ENCODE measurements at regions not wholly inside any gene's neighbourhood (a gene's known extent, or its start where the extent isn't known, plus 50 kb on each side); places are given as distances from the start of the nearest gene placed in this dataset.

DNA sequence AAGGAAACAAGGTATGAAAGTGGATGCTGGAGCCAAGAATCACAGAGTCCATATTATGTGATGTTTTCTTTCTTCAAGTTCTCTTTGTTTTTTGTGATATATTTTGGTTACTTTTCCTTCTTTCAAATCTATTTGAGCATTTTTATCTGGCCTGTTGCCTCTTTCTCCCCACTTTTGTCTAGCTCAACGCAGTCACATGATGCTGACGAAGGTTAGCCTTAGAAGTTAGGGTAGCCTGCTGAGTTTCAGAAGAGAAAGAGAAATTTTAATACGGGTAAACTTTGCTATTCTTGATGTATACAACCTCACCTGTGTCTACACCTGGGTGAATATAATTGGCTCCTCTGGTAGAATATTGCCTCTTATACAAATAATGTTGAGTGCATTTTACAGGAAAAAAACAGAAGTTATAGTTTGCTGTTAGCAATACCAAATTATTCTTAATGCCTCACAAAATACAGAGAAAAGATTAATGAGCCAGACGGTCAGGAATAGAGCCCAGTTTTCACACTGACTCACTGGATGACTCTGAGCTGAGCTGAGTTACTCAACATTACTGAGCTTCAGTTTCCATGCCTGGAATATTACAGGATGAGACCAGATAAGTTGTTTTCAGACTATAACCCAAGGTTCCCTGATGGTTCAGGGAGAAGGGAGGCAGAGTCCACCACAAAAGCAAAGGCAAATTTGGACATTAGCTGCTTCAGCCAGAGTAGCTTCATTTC lies 161.6 kb upstream of the BDNF start:
- TF ChIP-seq CTCF (IDR thresholded peaks at IDR 0.05; ENCODE audit: borderline replicate concordance, insufficient read depth, low read depth, low read length), result no peak

GRCh38 chr11:27860811-27861210 lies 160.6 kb upstream of the BDNF start:
- H3K4me3 ChIP-seq (ENCODE audit: low read depth, low read length), result no peak overlapping the region
- TF ChIP-seq CTCF (IDR thresholded peaks at IDR 0.05; ENCODE audit: borderline replicate concordance, insufficient read depth, low read depth, low read length), result no peak

More for the DNA sequence above, 161.6 kb upstream of the BDNF start:
- no peak overlapping the region for H3K4me3 ChIP-seq (ENCODE audit: low read depth, low read length)

DNA sequence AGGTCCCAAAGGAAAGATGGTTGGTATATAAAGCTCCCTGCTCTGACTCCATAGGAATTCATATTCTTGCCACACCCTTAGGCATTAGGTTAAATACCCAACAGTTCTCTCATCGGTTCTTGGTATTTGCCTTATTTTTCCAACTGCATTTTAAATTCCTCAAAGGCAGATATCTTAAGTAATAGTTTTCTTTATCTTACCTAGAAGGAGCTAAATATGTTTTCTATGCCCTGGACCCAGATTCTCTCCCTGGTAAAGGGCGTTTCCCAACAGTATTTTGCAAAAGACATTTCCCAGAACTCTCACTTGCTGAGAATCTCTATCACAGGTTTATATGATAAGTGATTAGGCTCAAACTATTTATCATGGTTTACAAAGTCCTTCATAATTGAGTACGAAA lies 158.6 kb upstream of the BDNF start:
- TF ChIP-seq CTCF (IDR thresholded peaks at IDR 0.05; ENCODE audit: borderline replicate concordance, insufficient read depth, low read depth, low read length), result no peak
- no peak overlapping the region for H3K4me3 ChIP-seq (ENCODE audit: low read depth, low read length)

GRCh38 chr11:27857588-27857987 lies 157.3 kb upstream of the BDNF start:
- TF ChIP-seq CTCF (IDR thresholded peaks at IDR 0.05; ENCODE audit: borderline replicate concordance, insufficient read depth, low read depth, low read length), result no peak
- no peak overlapping the region for H3K4me3 ChIP-seq (ENCODE audit: low read depth, low read length)

DNA sequence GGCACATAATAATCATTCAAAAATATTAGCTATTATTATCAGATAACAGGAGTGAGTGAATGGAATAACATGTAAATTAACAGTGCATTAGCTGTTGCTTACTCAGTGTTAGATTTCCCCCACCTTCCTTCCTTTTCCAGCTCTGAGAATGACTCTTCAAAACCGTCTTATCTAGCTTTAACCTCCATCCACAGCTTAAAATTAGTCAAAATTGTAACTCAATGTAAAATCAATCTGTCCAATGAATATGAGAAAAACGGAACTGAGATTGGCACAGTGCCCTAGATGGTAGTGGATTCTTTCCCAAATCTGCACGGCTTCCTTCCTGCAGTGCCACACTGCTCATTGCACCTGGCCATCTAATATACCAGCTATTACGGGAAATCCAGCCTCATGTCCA lies 156.8 kb upstream of the BDNF start:
- no peak for TF ChIP-seq CTCF (IDR thresholded peaks at IDR 0.05; ENCODE audit: borderline replicate concordance, insufficient read depth, low read depth, low read length)
- H3K4me3 ChIP-seq (ENCODE audit: low read depth, low read length), result no peak overlapping the region

DNA sequence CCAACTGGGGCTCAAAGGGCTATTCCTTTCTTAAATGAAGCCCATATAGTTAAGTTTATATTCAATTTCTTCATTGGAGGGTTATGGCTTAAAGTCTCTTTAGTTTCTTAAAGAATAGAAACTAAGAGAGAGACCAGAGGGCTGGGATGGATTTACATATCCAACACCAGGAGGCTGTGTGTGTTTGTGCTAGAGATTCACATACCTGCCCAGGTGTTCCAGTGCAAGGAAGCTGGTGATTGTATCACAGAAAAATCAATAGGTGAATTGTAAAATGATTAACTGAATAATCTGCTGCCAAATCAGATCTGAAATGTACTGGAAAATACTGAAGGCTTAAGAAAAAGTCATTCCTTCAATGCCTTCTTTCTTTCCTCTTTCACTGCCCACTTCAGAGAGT lies 148.2 kb upstream of the BDNF start:
- no peak overlapping the region for H3K4me3 ChIP-seq (ENCODE audit: low read depth, low read length)
- TF ChIP-seq CTCF (IDR thresholded peaks at IDR 0.05; ENCODE audit: borderline replicate concordance, insufficient read depth, low read depth, low read length), result no peak

GRCh38 chr11:27847496-27847895 lies 147.2 kb upstream of the BDNF start:
- H3K4me3 ChIP-seq (ENCODE audit: low read depth, low read length), result no peak overlapping the region
- TF ChIP-seq CTCF (IDR thresholded peaks at IDR 0.05; ENCODE audit: borderline replicate concordance, insufficient read depth, low read depth, low read length), result no peak

Measured in GM12875 (cell line).